ENCODE measurements at regions not wholly inside any gene's neighbourhood (a gene's known extent, or its start where the extent isn't known, plus 50 kb on each side); places are given as distances from the start of the nearest gene placed in this dataset.

- TF ChIP-seq, protein P1, sequence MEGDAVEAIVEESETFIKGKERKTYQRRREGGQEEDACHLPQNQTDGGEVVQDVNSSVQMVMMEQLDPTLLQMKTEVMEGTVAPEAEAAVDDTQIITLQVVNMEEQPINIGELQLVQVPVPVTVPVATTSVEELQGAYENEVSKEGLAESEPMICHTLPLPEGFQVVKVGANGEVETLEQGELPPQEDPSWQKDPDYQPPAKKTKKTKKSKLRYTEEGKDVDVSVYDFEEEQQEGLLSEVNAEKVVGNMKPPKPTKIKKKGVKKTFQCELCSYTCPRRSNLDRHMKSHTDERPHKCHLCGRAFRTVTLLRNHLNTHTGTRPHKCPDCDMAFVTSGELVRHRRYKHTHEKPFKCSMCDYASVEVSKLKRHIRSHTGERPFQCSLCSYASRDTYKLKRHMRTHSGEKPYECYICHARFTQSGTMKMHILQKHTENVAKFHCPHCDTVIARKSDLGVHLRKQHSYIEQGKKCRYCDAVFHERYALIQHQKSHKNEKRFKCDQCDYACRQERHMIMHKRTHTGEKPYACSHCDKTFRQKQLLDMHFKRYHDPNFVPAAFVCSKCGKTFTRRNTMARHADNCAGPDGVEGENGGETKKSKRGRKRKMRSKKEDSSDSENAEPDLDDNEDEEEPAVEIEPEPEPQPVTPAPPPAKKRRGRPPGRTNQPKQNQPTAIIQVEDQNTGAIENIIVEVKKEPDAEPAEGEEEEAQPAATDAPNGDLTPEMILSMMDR (IDR thresholded peaks at IDR 0.05), result no peak
- TF ChIP-seq EP300 (IDR thresholded peaks at IDR 0.05) (no peak), POLR2AphosphoS5 (IDR thresholded peaks at IDR 0.05) (no peak), POLR2A (IDR thresholded peaks at IDR 0.05) (no peak)
Measured at GRCh38 chr1:221925947-221926346, 184.1 kb upstream of the DUSP10 start.

Data from sigmoid colon (tissue), 4 donors.